ENCODE measurements at regions not wholly inside any gene's neighbourhood (a gene's known extent, or its start where the extent isn't known, plus 50 kb on each side); places are given as distances from the start of the nearest gene placed in this dataset.

GRCh38 chr2:107258531-107259407 lies 372.8 kb upstream of the ST6GAL2 start:
- no peaks in the 10 kb centered on the region for H3K4me1 ChIP-seq

GRCh38 chr2:107259408-107260195 lies 373.6 kb upstream of the ST6GAL2 start:
- H3K27ac ChIP-seq, result no peak overlapping the region
- no peaks in the 10 kb centered on the region for H3K9me3 ChIP-seq
- H3K4me1 ChIP-seq, result no peaks in the 10 kb centered on the region
- no peaks in the 10 kb centered on the region for H3K36me3 ChIP-seq
- no peaks in the 10 kb centered on the region for H3K27me3 ChIP-seq
- no peak overlapping the region for H3K4me3 ChIP-seq
- no peak for TF ChIP-seq CTCF (IDR thresholded peaks at IDR 0.05)
- intact Hi-C loops (cut with DNase I), result no loop called here
- DNase-seq (ENCODE audit: low spot score in 2 of 2), result no peak

More at GRCh38 chr2:107258531-107259407, 372.8 kb upstream of the ST6GAL2 start:
- intact Hi-C loops (cut with DNase I), result no loop called here
- H3K36me3 ChIP-seq, result no peaks in the 10 kb centered on the region
- H3K27ac ChIP-seq, result no peak overlapping the region
- no peaks in the 10 kb centered on the region for H3K27me3 ChIP-seq
- DNase-seq (ENCODE audit: low spot score in 2 of 2), result no peak
- TF ChIP-seq CTCF (IDR thresholded peaks at IDR 0.05), result no peak
- no peaks in the 10 kb centered on the region for H3K9me3 ChIP-seq
- no peak overlapping the region for H3K4me3 ChIP-seq

GRCh38 chr2:107263628-107264027 lies 377.7 kb upstream of the ST6GAL2 start:
- H3K4me1 ChIP-seq, result no peaks in the 10 kb centered on the region
- H3K27ac ChIP-seq, result no peak overlapping the region
- H3K4me3 ChIP-seq, result no peak overlapping the region
- H3K27me3 ChIP-seq, result no peaks in the 10 kb centered on the region
- DNase-seq (ENCODE audit: low spot score in 2 of 2), result no peak
- no peaks in the 10 kb centered on the region for H3K36me3 ChIP-seq
- TF ChIP-seq CTCF (IDR thresholded peaks at IDR 0.05), result no peak
- H3K9me3 ChIP-seq, result no peaks in the 10 kb centered on the region
- intact Hi-C loops (cut with DNase I), result no loop called here

- TF ChIP-seq CTCF (IDR thresholded peaks at IDR 0.05), result no peak
- intact Hi-C loops (cut with DNase I), result no loop called here
- H3K4me1 ChIP-seq, result no peaks in the 10 kb centered on the region
These were observed 378.2 kb upstream of the ST6GAL2 start for GRCh38 chr2:107264184-107264583.

GRCh38 chr2:107266555-107266954 lies 380.6 kb upstream of the ST6GAL2 start:
- no peak overlapping the region for H3K4me3 ChIP-seq
- TF ChIP-seq CTCF (IDR thresholded peaks at IDR 0.05), result no peak
- H3K4me1 ChIP-seq, result no peaks in the 10 kb centered on the region
- DNase-seq (ENCODE audit: low spot score in 2 of 2), result no peak
- intact Hi-C loops (cut with DNase I), result no loop called here
- H3K27me3 ChIP-seq, result no peaks in the 10 kb centered on the region
- H3K27ac ChIP-seq, result no peak overlapping the region
- H3K9me3 ChIP-seq, result peaks cover 0 to 4% of the 10 kb centered on the region in 2 donors
- H3K36me3 ChIP-seq, result no peaks in the 10 kb centered on the region

More at GRCh38 chr2:107264184-107264583, 378.2 kb upstream of the ST6GAL2 start:
- Histone ChIP-seq H3K4me3 (no peak overlapping the region), H3K27ac (no peak overlapping the region), H3K9me3 (no peaks in the 10 kb centered on the region), H3K27me3 (no peaks in the 10 kb centered on the region), H3K36me3 (no peaks in the 10 kb centered on the region)
- DNase-seq (ENCODE audit: low spot score in 2 of 2), result no peak
